Right lobe of liver (tissue), 4 donors: ENCODE measurements at regions not wholly inside any gene's neighbourhood (a gene's known extent, or its start where the extent isn't known, plus 50 kb on each side); places are given as distances from the start of the nearest gene placed in this dataset.

Experiments used
- CTCF ChIP-seq, 4 donors: fragments of 200-600 bp in 3 of 4; fragments of 450-650 bp in 1 of 4; IDR thresholded peaks; one replicate each; pipeline versions ENCODE4 v1.5.1 to v1.8.0; 2016 to 2022; ENCODE audit warnings: antibody characterized with exemption in 4 of 4, mild to moderate bottlenecking in 2 of 4
- POLR2A ChIP-seq: fragments of 450-650 bp; IDR thresholded peaks from one replicate; pipeline ENCODE4 v1.6.1; 2017; ENCODE audit warnings: antibody characterized with exemption, mild to moderate bottlenecking
- donor health status: DM: no; HTN: no; CAD: no.
- donor health status: DM: no; HTN: no; CAD: no.
- donor health status: DM: no; HTN: yes; CAD: no.

- no peak for TF ChIP-seq CTCF (IDR thresholded peaks at IDR 0.05)
- TF ChIP-seq POLR2A: no peak
Observed at GRCh38 chr3:152738656-152739055, 96.3 kb upstream of the P2RY1 start.
